Peyer's patch (tissue), 4 donors: ENCODE measurements at regions not wholly inside any gene's neighbourhood (a gene's known extent, or its start where the extent isn't known, plus 50 kb on each side); places are given as distances from the start of the nearest gene placed in this dataset.
"Not testable (repeated sequence)": the region's sequence is repeated elsewhere in the genome, so short reads cannot be mapped to it uniquely, and the experiment has no call there.

ENCODE experiments used
- DNase-seq, 3 donors: peaks; one replicate each; pipeline ENCODE4 v3.0.0-alpha.2; 2017 to 2019
- H3K27ac ChIP-seq, 4 donors: fragments of 200-600 bp; sonication (generic); one replicate each; pipeline ENCODE4 v1.5.1; 2016 to 2019
- H3K27me3 ChIP-seq, 2 donors: fragments of 200-600 bp; sonication (generic); one replicate each; pipeline ENCODE4 v1.5.1; 2019
- H3K36me3 ChIP-seq, 3 donors: fragments of 200-600 bp; sonication (generic); one replicate each; pipeline ENCODE4 v1.5.1; 2016 to 2019
- H3K4me1 ChIP-seq, 4 donors: fragments of 200-600 bp; sonication (generic); one replicate each; pipeline ENCODE4 v1.5.1; 2016 to 2019
- H3K4me3 ChIP-seq, 4 donors: fragments of 200-600 bp; sonication (generic); 1 replicate in 3 of 4; 2 replicates in 1 of 4; pipeline ENCODE4 v1.5.1; 2016 to 2019; ENCODE audit warnings: mild to moderate bottlenecking in 1 of 4
- H3K9me3 ChIP-seq, 4 donors: fragments of 200-600 bp; sonication (generic); one replicate each; pipeline ENCODE4 v1.5.1; 2016 to 2019; ENCODE audit warnings: mild to moderate bottlenecking in 1 of 4
- CTCF ChIP-seq, 6 experiments: fragments of 450-650 bp in 4 of 6; fragments of 200-600 bp in 2 of 6; sonication (generic) in 1 of 6; IDR thresholded peaks; one replicate each; pipeline ENCODE4 v1.5.1; 2017 to 2019; ENCODE audit warnings: antibody characterized with exemption in 6 of 6, mild to moderate bottlenecking in 3 of 6, moderate library complexity in 1 of 6
- POLR2A ChIP-seq, 2 donors: fragments of 450-650 bp; IDR thresholded peaks; one replicate each; pipeline ENCODE4 v1.5.1; 2017; ENCODE audit warnings: antibody characterized with exemption in 2 of 2, mild to moderate bottlenecking in 2 of 2, moderate library complexity in 2 of 2

- H3K27ac ChIP-seq: no peak overlapping the region
These were observed 424.7 kb upstream of the FAM174A start for GRCh38 chr5:100110497-100110896.

GRCh38 chr5:100108883-100109282 is 426.3 kb upstream of the FAM174A start:
- no peak for TF ChIP-seq POLR2A (IDR thresholded peaks at IDR 0.05)
- TF ChIP-seq CTCF (IDR thresholded peaks at IDR 0.05): no peak
- H3K9me3 ChIP-seq: peaks cover 0 to 13% (median 1%) of the 10 kb centered on the region in 4 donors
- no peaks in the 10 kb centered on the region for H3K36me3 ChIP-seq
- no peak overlapping the region for H3K4me3 ChIP-seq
- H3K27ac ChIP-seq: no peak overlapping the region
- no peaks in the 10 kb centered on the region for H3K4me1 ChIP-seq
- no peaks in the 10 kb centered on the region for H3K27me3 ChIP-seq
- DNase-seq: no peak

More at GRCh38 chr5:100110497-100110896, 424.7 kb upstream of the FAM174A start:
- DNase-seq: no peak
- H3K9me3 ChIP-seq: peaks cover 0 to 13% (median 1%) of the 10 kb centered on the region in 4 donors
- TF ChIP-seq POLR2A (IDR thresholded peaks at IDR 0.05) (no peak), CTCF (IDR thresholded peaks at IDR 0.05) (no peak)
- no peak overlapping the region for H3K4me3 ChIP-seq
- H3K27me3 ChIP-seq: no peaks in the 10 kb centered on the region
- no peaks in the 10 kb centered on the region for H3K36me3 ChIP-seq
- no peaks in the 10 kb centered on the region for H3K4me1 ChIP-seq

GRCh38 chr5:100103592-100104119 is 431.5 kb upstream of the FAM174A start:
- H3K27me3 ChIP-seq, DNase-seq, H3K36me3 ChIP-seq, H3K27ac ChIP-seq, H3K4me3 ChIP-seq, H3K9me3 ChIP-seq, H3K4me1 ChIP-seq: not testable (repeated sequence)

GRCh38 chr5:100101466-100101865 is 433.7 kb upstream of the FAM174A start:
- not testable (repeated sequence) for H3K4me1 ChIP-seq, H3K27me3 ChIP-seq, H3K36me3 ChIP-seq, H3K9me3 ChIP-seq, H3K27ac ChIP-seq, DNase-seq, H3K4me3 ChIP-seq

- not testable (repeated sequence) for H3K27me3 ChIP-seq, H3K9me3 ChIP-seq, DNase-seq, H3K36me3 ChIP-seq, H3K4me3 ChIP-seq, H3K4me1 ChIP-seq, H3K27ac ChIP-seq
These were observed 438.8 kb upstream of the FAM174A start for GRCh38 chr5:100096328-100096727.

- H3K4me1 ChIP-seq, H3K36me3 ChIP-seq, DNase-seq, H3K27ac ChIP-seq, H3K9me3 ChIP-seq, H3K27me3 ChIP-seq, H3K4me3 ChIP-seq: not testable (repeated sequence)
These were observed 454.5 kb upstream of the FAM174A start for GRCh38 chr5:100080703-100081102.

- not testable (repeated sequence) for H3K27me3 ChIP-seq, H3K4me3 ChIP-seq, H3K9me3 ChIP-seq, H3K4me1 ChIP-seq, H3K36me3 ChIP-seq, H3K27ac ChIP-seq, DNase-seq
These were observed 456.0 kb upstream of the FAM174A start for GRCh38 chr5:100079163-100079562.

GRCh38 chr5:100066020-100066419 is 469.2 kb upstream of the FAM174A start:
- not testable (repeated sequence) for H3K4me3 ChIP-seq, H3K4me1 ChIP-seq, H3K27me3 ChIP-seq, H3K27ac ChIP-seq, H3K9me3 ChIP-seq, DNase-seq, H3K36me3 ChIP-seq

- Histone ChIP-seq H3K9me3 (no peaks in the 10 kb centered on the region), H3K27ac (no peak overlapping the region), H3K4me1 (no peaks in the 10 kb centered on the region), H3K27me3 (no peaks in the 10 kb centered on the region), H3K36me3 (no peaks in the 10 kb centered on the region), H3K4me3 (no peak overlapping the region)
- no peak for DNase-seq
- TF ChIP-seq CTCF (IDR thresholded peaks at IDR 0.05) (no peak), POLR2A (IDR thresholded peaks at IDR 0.05) (no peak)
These were observed 491.7 kb upstream of the FAM174A start for GRCh38 chr5:100043475-100043874.
